ENCODE measurements at regions not wholly inside any gene's neighbourhood (a gene's known extent, or its start where the extent isn't known, plus 50 kb on each side); places are given as distances from the start of the nearest gene placed in this dataset.

DNA sequence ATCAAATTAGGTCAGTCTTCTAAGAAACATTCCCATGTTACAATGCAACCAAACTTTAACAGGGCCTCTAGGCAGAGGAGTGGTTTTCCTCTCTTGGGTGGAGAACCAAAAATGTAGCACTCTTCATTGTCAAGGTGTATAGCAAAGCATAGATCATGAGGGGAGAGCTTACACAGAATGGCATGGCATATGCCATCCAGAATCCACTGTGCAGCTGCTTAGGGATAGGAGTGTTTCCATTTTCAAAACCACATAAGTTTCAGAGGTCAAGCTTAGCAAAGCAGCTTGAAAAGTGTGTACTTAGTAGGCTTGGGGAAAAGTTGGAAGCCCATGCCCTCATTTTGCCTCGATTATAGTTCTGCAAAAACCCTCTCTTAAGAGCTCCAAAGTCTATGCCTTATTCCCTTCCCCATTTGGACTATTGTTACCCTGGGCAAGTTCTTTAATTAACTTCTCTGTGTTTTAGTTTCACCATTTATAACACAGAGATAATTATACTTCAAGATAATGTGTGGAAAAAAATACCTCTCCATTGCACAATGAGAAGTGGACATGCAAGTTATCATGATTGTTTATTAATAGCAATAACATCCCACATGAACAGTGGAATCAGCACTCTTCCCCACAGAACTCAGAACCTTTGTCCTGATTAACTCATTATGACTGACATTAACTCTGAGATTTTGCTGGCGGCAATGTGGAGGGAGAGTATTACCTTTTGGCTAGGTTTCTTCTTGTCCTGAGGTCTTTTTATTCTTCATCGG is 398.9 kb upstream of the WWC1 start:
- no peak for ATAC-seq
- TF ChIP-seq ZC3H10 (CRISPR knock-in tag; IDR thresholded peaks at IDR 0.05): no peak
- TF ChIP-seq GLIS3 (CRISPR knock-in tag; IDR thresholded peaks at IDR 0.05): no peak
- TF ChIP-seq TOX (CRISPR knock-in tag; IDR thresholded peaks at IDR 0.05; ENCODE audit: borderline replicate concordance): no peak
- no peak for TF ChIP-seq RARB (CRISPR knock-in tag; IDR thresholded peaks at IDR 0.05)
- TF ChIP-seq BACH2 (CRISPR knock-in tag; IDR thresholded peaks at IDR 0.05; ENCODE audit: borderline replicate concordance): no peak
- no peak for TF ChIP-seq ISL1 (CRISPR knock-in tag; IDR thresholded peaks at IDR 0.05)
- TF ChIP-seq OSR1 (CRISPR knock-in tag; IDR thresholded peaks at IDR 0.05): no peak
- TF ChIP-seq ZNF8 (CRISPR knock-in tag; IDR thresholded peaks at IDR 0.05): no peak
- TF ChIP-seq ARNTL (CRISPR knock-in tag; IDR thresholded peaks at IDR 0.05; ENCODE audit: borderline replicate concordance, low read depth): no peak
- TF ChIP-seq, protein P1, sequence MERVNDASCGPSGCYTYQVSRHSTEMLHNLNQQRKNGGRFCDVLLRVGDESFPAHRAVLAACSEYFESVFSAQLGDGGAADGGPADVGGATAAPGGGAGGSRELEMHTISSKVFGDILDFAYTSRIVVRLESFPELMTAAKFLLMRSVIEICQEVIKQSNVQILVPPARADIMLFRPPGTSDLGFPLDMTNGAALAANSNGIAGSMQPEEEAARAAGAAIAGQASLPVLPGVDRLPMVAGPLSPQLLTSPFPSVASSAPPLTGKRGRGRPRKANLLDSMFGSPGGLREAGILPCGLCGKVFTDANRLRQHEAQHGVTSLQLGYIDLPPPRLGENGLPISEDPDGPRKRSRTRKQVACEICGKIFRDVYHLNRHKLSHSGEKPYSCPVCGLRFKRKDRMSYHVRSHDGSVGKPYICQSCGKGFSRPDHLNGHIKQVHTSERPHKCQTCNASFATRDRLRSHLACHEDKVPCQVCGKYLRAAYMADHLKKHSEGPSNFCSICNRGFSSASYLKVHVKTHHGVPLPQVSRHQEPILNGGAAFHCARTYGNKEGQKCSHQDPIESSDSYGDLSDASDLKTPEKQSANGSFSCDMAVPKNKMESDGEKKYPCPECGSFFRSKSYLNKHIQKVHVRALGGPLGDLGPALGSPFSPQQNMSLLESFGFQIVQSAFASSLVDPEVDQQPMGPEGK (CRISPR knock-in tag; IDR thresholded peaks at IDR 0.05; ENCODE audit: borderline replicate concordance): no peak
- TF ChIP-seq TCF4 (CRISPR knock-in tag; IDR thresholded peaks at IDR 0.05; ENCODE audit: borderline replicate concordance): no peak
- no peak for TF ChIP-seq ZFP3 (CRISPR knock-in tag; IDR thresholded peaks at IDR 0.05)
- TF ChIP-seq, protein P2, sequence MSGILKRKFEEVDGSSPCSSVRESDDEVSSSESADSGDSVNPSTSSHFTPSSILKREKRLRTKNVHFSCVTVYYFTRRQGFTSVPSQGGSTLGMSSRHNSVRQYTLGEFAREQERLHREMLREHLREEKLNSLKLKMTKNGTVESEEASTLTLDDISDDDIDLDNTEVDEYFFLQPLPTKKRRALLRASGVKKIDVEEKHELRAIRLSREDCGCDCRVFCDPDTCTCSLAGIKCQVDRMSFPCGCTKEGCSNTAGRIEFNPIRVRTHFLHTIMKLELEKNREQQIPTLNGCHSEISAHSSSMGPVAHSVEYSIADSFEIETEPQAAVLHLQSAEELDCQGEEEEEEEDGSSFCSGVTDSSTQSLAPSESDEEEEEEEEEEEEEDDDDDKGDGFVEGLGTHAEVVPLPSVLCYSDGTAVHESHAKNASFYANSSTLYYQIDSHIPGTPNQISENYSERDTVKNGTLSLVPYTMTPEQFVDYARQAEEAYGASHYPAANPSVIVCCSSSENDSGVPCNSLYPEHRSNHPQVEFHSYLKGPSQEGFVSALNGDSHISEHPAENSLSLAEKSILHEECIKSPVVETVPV (CRISPR knock-in tag; IDR thresholded peaks at IDR 0.05): no peak
- TF ChIP-seq, protein P3, sequence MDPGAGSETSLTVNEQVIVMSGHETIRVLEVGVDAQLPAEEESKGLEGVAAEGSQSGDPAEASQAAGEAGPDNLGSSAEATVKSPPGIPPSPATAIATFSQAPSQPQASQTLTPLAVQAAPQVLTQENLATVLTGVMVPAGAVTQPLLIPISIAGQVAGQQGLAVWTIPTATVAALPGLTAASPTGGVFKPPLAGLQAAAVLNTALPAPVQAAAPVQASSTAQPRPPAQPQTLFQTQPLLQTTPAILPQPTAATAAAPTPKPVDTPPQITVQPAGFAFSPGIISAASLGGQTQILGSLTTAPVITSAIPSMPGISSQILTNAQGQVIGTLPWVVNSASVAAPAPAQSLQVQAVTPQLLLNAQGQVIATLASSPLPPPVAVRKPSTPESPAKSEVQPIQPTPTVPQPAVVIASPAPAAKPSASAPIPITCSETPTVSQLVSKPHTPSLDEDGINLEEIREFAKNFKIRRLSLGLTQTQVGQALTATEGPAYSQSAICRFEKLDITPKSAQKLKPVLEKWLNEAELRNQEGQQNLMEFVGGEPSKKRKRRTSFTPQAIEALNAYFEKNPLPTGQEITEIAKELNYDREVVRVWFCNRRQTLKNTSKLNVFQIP (CRISPR knock-in tag; IDR thresholded peaks at IDR 0.05; ENCODE audit: borderline replicate concordance, low read depth): no peak
- no peak for TF ChIP-seq ZNF70 (CRISPR knock-in tag; IDR thresholded peaks at IDR 0.05)
- no peak for TF ChIP-seq ZNF565 (CRISPR knock-in tag; conservative IDR thresholded peaks at IDR 0.05; ENCODE audit: low read depth)
- no peak for TF ChIP-seq ESRRG (CRISPR knock-in tag; IDR thresholded peaks at IDR 0.05)
- no peak for TF ChIP-seq PPARA (CRISPR knock-in tag; IDR thresholded peaks at IDR 0.05; ENCODE audit: borderline replicate concordance)
- no peak for TF ChIP-seq CSDC2 (CRISPR knock-in tag; IDR thresholded peaks at IDR 0.05)

DNA sequence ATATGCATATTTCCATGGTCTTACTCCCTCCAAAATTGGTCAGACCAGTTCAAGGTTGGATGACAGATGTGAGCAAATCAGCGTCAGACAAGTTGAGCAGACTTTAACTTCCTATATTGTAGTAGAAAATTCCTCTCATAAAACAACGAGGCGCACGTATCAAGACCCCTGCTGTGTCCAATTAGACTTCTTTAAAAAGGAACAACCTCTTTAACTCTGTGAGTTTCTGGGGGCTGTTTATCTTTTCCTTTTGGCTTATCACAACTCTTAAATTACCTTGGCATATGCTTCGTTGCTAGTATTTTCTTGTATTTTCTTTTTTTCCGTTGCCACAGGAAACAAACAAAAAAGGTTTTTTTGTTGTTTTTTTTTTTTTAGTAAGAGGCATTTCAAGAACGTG is 398.2 kb upstream of the WWC1 start:
- no peak for ATAC-seq
- TF ChIP-seq ZNF8 (CRISPR knock-in tag; IDR thresholded peaks at IDR 0.05): no peak
- TF ChIP-seq PPARA (CRISPR knock-in tag; IDR thresholded peaks at IDR 0.05; ENCODE audit: borderline replicate concordance): no peak
- no peak for TF ChIP-seq ESRRG (CRISPR knock-in tag; IDR thresholded peaks at IDR 0.05)
- no peak for TF ChIP-seq CSDC2 (CRISPR knock-in tag; IDR thresholded peaks at IDR 0.05)
- TF ChIP-seq RARB (CRISPR knock-in tag; IDR thresholded peaks at IDR 0.05): no peak
- TF ChIP-seq, protein P2 (CRISPR knock-in tag; IDR thresholded peaks at IDR 0.05): no peak
- no peak for TF ChIP-seq ZFP30 (CRISPR knock-in tag; IDR thresholded peaks at IDR 0.05)
- TF ChIP-seq SNAI2 (CRISPR knock-in tag; IDR thresholded peaks at IDR 0.05): no peak
- TF ChIP-seq ZFP3 (CRISPR knock-in tag; IDR thresholded peaks at IDR 0.05): no peak
- no peak for TF ChIP-seq TCF4 (CRISPR knock-in tag; IDR thresholded peaks at IDR 0.05; ENCODE audit: borderline replicate concordance)
- TF ChIP-seq, protein P4, sequence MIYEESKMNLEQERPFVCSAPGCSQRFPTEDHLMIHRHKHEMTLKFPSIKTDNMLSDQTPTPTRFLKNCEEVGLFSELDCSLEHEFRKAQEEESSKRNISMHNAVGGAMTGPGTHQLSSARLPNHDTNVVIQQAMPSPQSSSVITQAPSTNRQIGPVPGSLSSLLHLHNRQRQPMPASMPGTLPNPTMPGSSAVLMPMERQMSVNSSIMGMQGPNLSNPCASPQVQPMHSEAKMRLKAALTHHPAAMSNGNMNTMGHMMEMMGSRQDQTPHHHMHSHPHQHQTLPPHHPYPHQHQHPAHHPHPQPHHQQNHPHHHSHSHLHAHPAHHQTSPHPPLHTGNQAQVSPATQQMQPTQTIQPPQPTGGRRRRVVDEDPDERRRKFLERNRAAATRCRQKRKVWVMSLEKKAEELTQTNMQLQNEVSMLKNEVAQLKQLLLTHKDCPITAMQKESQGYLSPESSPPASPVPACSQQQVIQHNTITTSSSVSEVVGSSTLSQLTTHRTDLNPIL (CRISPR knock-in tag; IDR thresholded peaks at IDR 0.05; ENCODE audit: low read depth): no peak
- no peak for TF ChIP-seq BACH2 (CRISPR knock-in tag; IDR thresholded peaks at IDR 0.05; ENCODE audit: borderline replicate concordance)
- TF ChIP-seq ZNF70 (CRISPR knock-in tag; IDR thresholded peaks at IDR 0.05): no peak
- TF ChIP-seq, protein P5, sequence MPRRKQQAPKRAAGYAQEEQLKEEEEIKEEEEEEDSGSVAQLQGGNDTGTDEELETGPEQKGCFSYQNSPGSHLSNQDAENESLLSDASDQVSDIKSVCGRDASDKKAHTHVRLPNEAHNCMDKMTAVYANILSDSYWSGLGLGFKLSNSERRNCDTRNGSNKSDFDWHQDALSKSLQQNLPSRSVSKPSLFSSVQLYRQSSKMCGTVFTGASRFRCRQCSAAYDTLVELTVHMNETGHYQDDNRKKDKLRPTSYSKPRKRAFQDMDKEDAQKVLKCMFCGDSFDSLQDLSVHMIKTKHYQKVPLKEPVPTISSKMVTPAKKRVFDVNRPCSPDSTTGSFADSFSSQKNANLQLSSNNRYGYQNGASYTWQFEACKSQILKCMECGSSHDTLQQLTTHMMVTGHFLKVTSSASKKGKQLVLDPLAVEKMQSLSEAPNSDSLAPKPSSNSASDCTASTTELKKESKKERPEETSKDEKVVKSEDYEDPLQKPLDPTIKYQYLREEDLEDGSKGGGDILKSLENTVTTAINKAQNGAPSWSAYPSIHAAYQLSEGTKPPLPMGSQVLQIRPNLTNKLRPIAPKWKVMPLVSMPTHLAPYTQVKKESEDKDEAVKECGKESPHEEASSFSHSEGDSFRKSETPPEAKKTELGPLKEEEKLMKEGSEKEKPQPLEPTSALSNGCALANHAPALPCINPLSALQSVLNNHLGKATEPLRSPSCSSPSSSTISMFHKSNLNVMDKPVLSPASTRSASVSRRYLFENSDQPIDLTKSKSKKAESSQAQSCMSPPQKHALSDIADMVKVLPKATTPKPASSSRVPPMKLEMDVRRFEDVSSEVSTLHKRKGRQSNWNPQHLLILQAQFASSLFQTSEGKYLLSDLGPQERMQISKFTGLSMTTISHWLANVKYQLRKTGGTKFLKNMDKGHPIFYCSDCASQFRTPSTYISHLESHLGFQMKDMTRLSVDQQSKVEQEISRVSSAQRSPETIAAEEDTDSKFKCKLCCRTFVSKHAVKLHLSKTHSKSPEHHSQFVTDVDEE (CRISPR knock-in tag; IDR thresholded peaks at IDR 0.05): no peak
- no peak for TF ChIP-seq TOX (CRISPR knock-in tag; IDR thresholded peaks at IDR 0.05; ENCODE audit: borderline replicate concordance)
- TF ChIP-seq OSR1 (CRISPR knock-in tag; IDR thresholded peaks at IDR 0.05): no peak
- TF ChIP-seq, protein P3 (CRISPR knock-in tag; IDR thresholded peaks at IDR 0.05; ENCODE audit: borderline replicate concordance, low read depth): no peak
- no peak for TF ChIP-seq ARNTL (CRISPR knock-in tag; IDR thresholded peaks at IDR 0.05; ENCODE audit: borderline replicate concordance, low read depth)
- no peak for TF ChIP-seq GLIS3 (CRISPR knock-in tag; IDR thresholded peaks at IDR 0.05)
- no peak for TF ChIP-seq ISL1 (CRISPR knock-in tag; IDR thresholded peaks at IDR 0.05)

All from SK-N-SH treated with all-trans-retinoic acid at 6 μM for 48 hours (cell line).